Right lobe of liver (tissue), 4 donors: ENCODE measurements at regions not wholly inside any gene's neighbourhood (a gene's known extent, or its start where the extent isn't known, plus 50 kb on each side); places are given as distances from the start of the nearest gene placed in this dataset.

ENCODE experiments used
- CTCF ChIP-seq, 4 donors: fragments of 200-600 bp in 3 of 4; fragments of 450-650 bp in 1 of 4; IDR thresholded peaks; one replicate each; pipeline versions ENCODE4 v1.5.1 to v1.8.0; 2016 to 2022; ENCODE audit warnings: antibody characterized with exemption in 4 of 4, mild to moderate bottlenecking in 2 of 4
- POLR2A ChIP-seq: fragments of 450-650 bp; IDR thresholded peaks from one replicate; pipeline ENCODE4 v1.6.1; 2017; ENCODE audit warnings: antibody characterized with exemption, mild to moderate bottlenecking
- donor health status: DM: no; HTN: no; CAD: no.
- donor health status: DM: no; HTN: no; CAD: no.
- donor health status: DM: no; HTN: yes; CAD: no.

DNA sequence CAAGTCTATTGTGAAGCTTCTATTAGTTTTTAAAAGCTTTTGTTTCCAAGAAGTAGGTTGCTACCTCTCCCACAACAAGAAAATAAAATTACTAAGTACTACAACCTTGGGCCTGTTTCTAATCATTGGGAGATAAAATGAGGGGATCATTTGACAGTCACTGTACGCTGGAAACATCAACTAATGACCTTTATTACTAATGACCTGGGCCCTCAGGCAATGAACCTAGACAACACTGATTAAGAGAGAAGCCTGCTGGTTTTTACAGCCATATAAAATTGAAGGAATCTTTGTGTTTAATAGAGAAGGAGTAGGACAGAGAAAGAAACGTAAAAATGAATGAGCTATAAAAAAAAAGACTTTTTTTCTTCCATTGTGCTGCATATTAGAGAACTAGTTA lies 1000.9 kb downstream of the STPG2 start:
- TF ChIP-seq CTCF (IDR thresholded peaks at IDR 0.05) (no peak), POLR2A (no peak)
